Suppressor macrophage (primary cell): ENCODE measurements at regions not wholly inside any gene's neighbourhood (a gene's known extent, or its start where the extent isn't known, plus 50 kb on each side); places are given as distances from the start of the nearest gene placed in this dataset.

ENCODE experiments used
- DNase-seq, 4 experiments: peaks; one replicate each; pipeline ENCODE4 v3.0.0-alpha.2; 2020 to 2022

DNA sequence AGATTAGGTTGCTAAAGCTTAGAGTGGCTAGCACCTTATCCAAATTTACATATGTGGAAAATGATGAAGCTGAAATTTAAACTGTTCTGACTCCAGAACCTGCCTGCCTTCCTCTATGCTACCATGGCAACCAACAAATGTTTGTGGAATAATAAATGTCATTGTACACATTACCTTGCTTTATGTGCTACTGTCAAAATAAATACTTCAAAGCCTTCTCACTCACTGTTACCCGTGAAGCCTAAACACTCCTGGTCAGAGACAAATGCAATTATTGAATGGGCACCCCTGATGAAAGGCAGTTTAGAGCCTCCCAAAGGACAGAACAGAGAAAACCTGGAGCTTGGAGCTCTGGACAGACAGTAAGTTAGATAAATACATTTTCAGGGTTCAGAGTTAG lies 158.6 kb downstream of the FAM114A2 start:
- no peak for DNase-seq

GRCh38 chr5:153879596-153879995 lies 159.1 kb downstream of the FAM114A2 start:
- DNase-seq = no peak

GRCh38 chr5:153866176-153866575 lies 172.5 kb downstream of the FAM114A2 start:
- DNase-seq = no peak

DNA sequence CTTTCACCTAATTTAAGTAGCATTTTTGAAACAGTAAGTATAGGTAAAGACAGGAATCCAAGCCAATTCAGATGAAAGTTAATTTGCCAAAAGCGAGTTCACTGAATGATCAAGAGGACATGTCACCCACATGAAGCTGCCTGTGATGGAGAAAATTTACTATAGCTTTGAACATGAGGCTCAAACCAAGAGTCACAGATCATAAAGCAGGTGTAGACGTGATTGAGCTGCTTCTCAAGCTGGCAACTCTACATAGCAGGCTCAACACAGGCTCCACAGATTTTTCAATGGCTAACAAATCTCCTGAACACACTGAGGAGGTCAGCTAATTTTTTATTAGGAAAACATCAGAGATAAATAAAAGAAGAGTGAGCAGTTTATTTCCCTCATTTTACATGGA lies 173.7 kb downstream of the FAM114A2 start:
- DNase-seq = no peak

DNA sequence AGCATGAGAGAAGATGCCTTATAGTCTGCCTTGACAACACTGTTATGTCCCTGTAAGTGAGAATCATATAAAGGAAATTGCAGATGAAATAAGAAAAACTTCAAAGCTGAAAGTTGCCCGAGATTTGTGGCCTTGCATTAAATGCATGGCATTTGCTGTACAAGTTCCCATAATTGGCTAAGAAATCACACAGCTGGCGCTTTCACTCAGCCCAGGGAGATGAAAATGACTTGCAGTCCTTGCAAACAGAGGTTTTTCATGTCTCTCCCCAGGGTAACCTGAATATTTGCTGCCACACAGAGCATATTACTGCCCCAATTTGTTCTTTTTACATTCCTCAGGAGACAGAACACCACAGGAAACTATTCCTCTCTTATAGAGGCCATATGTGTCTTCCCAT lies 174.8 kb downstream of the FAM114A2 start:
- DNase-seq = no peak
